Myocyte (in vitro differentiated cells): ENCODE measurements at regions not wholly inside any gene's neighbourhood (a gene's known extent, or its start where the extent isn't known, plus 50 kb on each side); places are given as distances from the start of the nearest gene placed in this dataset.

Source experiments
- DNase-seq: peaks from one replicate; pipeline ENCODE4 v3.0.0-alpha.2; 2012; ENCODE audit warnings: low read depth

- DNase-seq = no peak
These were observed 84.0 kb downstream of the NSUN2 start for GRCh38 chr5:6548756-6549285.

GRCh38 chr5:6547926-6548519 lies 84.8 kb downstream of the NSUN2 start:
- DNase-seq = peak; percentile 53

- DNase-seq = no peak
These were observed 85.3 kb downstream of the NSUN2 start for GRCh38 chr5:6547498-6547897.

- peak; percentile 24 for DNase-seq
These were observed 86.8 kb downstream of the NSUN2 start for GRCh38 chr5:6545770-6546690.

GRCh38 chr5:6545036-6545693 lies 87.7 kb downstream of the NSUN2 start:
- no peak for DNase-seq

- DNase-seq = peak; percentile 71
These were observed 88.3 kb downstream of the NSUN2 start for GRCh38 chr5:6544561-6544935.
